ENCODE measurements at regions not wholly inside any gene's neighbourhood (a gene's known extent, or its start where the extent isn't known, plus 50 kb on each side); places are given as distances from the start of the nearest gene placed in this dataset.

- no peak for TF ChIP-seq CTCF (IDR thresholded peaks at IDR 0.05; ENCODE audit: insufficient read depth, low read length, poor library complexity, severe bottlenecking)
- H3K36me3 ChIP-seq (ENCODE audit: control insufficient read depth, insufficient read depth, low read length): no peaks in the 10 kb centered on the region
- no peak for DNase-seq (ENCODE audit: low read depth)
- peaks cover 4% of the 10 kb centered on the region for H3K27me3 ChIP-seq (ENCODE audit: control insufficient read depth, insufficient read depth, low read length)
- H3K4me3 ChIP-seq (ENCODE audit: low read depth, low read length): no peak overlapping the region
These were observed 270.0 kb upstream of the PROK2 start for GRCh38 chr3:72054976-72055375.

GRCh38 chr3:72052841-72053409 is 268.0 kb upstream of the PROK2 start:
- TF ChIP-seq CTCF (IDR thresholded peaks at IDR 0.05; ENCODE audit: insufficient read depth, low read length, poor library complexity, severe bottlenecking): no peak
- Histone ChIP-seq H3K36me3 (ENCODE audit: control insufficient read depth, insufficient read depth, low read length) (no peaks in the 10 kb centered on the region), H3K4me3 (ENCODE audit: low read depth, low read length) (no peak overlapping the region), H3K27me3 (ENCODE audit: control insufficient read depth, insufficient read depth, low read length) (no peaks in the 10 kb centered on the region)
- DNase-seq (ENCODE audit: low read depth): no peak

- no peak for DNase-seq (ENCODE audit: low read depth)
- H3K36me3 ChIP-seq (ENCODE audit: control insufficient read depth, insufficient read depth, low read length): no peaks in the 10 kb centered on the region
- TF ChIP-seq CTCF (IDR thresholded peaks at IDR 0.05; ENCODE audit: insufficient read depth, low read length, poor library complexity, severe bottlenecking): no peak
- no peaks in the 10 kb centered on the region for H3K27me3 ChIP-seq (ENCODE audit: control insufficient read depth, insufficient read depth, low read length)
- no peak overlapping the region for H3K4me3 ChIP-seq (ENCODE audit: low read depth, low read length)
These were observed 265.8 kb upstream of the PROK2 start for GRCh38 chr3:72050771-72051170.

- Histone ChIP-seq H3K36me3 (ENCODE audit: control insufficient read depth, insufficient read depth, low read length) (no peaks in the 10 kb centered on the region), H3K4me3 (ENCODE audit: low read depth, low read length) (no peak overlapping the region), H3K27me3 (ENCODE audit: control insufficient read depth, insufficient read depth, low read length) (no peaks in the 10 kb centered on the region)
- DNase-seq (ENCODE audit: low read depth): no peak
- TF ChIP-seq CTCF (IDR thresholded peaks at IDR 0.05; ENCODE audit: insufficient read depth, low read length, poor library complexity, severe bottlenecking): no peak
These were observed 265.2 kb upstream of the PROK2 start for GRCh38 chr3:72050048-72050632.

- Histone ChIP-seq H3K27me3 (ENCODE audit: control insufficient read depth, insufficient read depth, low read length) (no peaks in the 10 kb centered on the region), H3K36me3 (ENCODE audit: control insufficient read depth, insufficient read depth, low read length) (no peaks in the 10 kb centered on the region), H3K4me3 (ENCODE audit: low read depth, low read length) (no peak overlapping the region)
- TF ChIP-seq CTCF (IDR thresholded peaks at IDR 0.05; ENCODE audit: insufficient read depth, low read length, poor library complexity, severe bottlenecking): no peak
- DNase-seq (ENCODE audit: low read depth): no peak
These were observed 264.4 kb upstream of the PROK2 start for GRCh38 chr3:72049300-72049699.

- DNase-seq (ENCODE audit: low read depth): no peak
- no peak overlapping the region for H3K4me3 ChIP-seq (ENCODE audit: low read depth, low read length)
- H3K27me3 ChIP-seq (ENCODE audit: control insufficient read depth, insufficient read depth, low read length): no peaks in the 10 kb centered on the region
- H3K36me3 ChIP-seq (ENCODE audit: control insufficient read depth, insufficient read depth, low read length): no peaks in the 10 kb centered on the region
- TF ChIP-seq CTCF (IDR thresholded peaks at IDR 0.05; ENCODE audit: insufficient read depth, low read length, poor library complexity, severe bottlenecking): no peak
These were observed 263.9 kb upstream of the PROK2 start for GRCh38 chr3:72048873-72049272.

Measured in kidney epithelial cell (primary cell).